ENCODE measurements at regions not wholly inside any gene's neighbourhood (a gene's known extent, or its start where the extent isn't known, plus 50 kb on each side); places are given as distances from the start of the nearest gene placed in this dataset.

GRCh38 chr5:165527577-165527976 lies 2022.2 kb downstream of the MAT2B start:
- TF ChIP-seq CTCF (IDR thresholded peaks at IDR 0.05) = no peak

- no peak for TF ChIP-seq CTCF (IDR thresholded peaks at IDR 0.05)
Observed at GRCh38 chr5:165538065-165538464, 2032.6 kb downstream of the MAT2B start.

GRCh38 chr5:165559645-165560044 lies 2054.2 kb downstream of the MAT2B start:
- no peak for TF ChIP-seq CTCF (IDR thresholded peaks at IDR 0.05)

- TF ChIP-seq CTCF (IDR thresholded peaks at IDR 0.05) = no peak
Observed at GRCh38 chr5:165560648-165561047, 2055.2 kb downstream of the MAT2B start.

GRCh38 chr5:165565911-165566310 lies 2060.5 kb downstream of the MAT2B start:
- TF ChIP-seq CTCF (IDR thresholded peaks at IDR 0.05) = no peak

GRCh38 chr5:165569551-165569950 lies 2064.1 kb downstream of the MAT2B start:
- TF ChIP-seq CTCF (IDR thresholded peaks at IDR 0.05) = no peak

GRCh38 chr5:165573445-165573844 lies 2068.0 kb downstream of the MAT2B start:
- no peak for TF ChIP-seq CTCF (IDR thresholded peaks at IDR 0.05)

- no peak for TF ChIP-seq CTCF (IDR thresholded peaks at IDR 0.05)
Observed at GRCh38 chr5:165574100-165574499, 2068.7 kb downstream of the MAT2B start.

Data from LNCAP (cell line).